ENCODE measurements at regions not wholly inside any gene's neighbourhood (a gene's known extent, or its start where the extent isn't known, plus 50 kb on each side); places are given as distances from the start of the nearest gene placed in this dataset.

DNA sequence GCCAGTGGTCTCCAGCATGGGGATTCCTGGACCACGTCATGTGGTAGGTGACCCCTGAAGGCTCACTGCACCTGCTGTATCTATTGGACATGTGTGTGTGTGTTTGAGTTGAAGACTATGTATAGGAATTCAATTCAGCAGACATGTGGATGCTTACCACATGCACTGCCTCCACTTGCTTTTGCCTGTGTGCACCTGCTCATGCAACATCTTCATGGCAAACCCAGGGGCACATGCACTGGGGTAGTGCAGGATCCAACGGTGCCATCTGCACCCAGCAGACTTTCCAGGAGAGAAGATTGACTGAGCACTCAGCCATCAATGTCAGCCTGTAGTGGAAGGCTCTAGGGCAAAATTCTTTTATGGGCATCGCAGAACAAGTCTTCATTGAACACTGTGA lies 299.4 kb downstream of the CDH26 start:
- Histone ChIP-seq H3K36me3 (peaks cover 10% of the 10 kb centered on the region), H3K27me3 (no peaks in the 10 kb centered on the region), H3K27ac (no peak overlapping the region), H3K9me3 (no peaks in the 10 kb centered on the region), H3K4me1 (ENCODE audit: control insufficient read depth in 1 of 2, insufficient read depth in 1 of 2, low read depth in 1 of 2, low read length in 1 of 2) (peaks cover 20 to 21% of the 10 kb centered on the region in 2 experiments), H3K4me3 (ENCODE audit: low read depth in 1 of 2, low read length in 1 of 2) (no peak overlapping the region)
- TF ChIP-seq, protein P1, sequence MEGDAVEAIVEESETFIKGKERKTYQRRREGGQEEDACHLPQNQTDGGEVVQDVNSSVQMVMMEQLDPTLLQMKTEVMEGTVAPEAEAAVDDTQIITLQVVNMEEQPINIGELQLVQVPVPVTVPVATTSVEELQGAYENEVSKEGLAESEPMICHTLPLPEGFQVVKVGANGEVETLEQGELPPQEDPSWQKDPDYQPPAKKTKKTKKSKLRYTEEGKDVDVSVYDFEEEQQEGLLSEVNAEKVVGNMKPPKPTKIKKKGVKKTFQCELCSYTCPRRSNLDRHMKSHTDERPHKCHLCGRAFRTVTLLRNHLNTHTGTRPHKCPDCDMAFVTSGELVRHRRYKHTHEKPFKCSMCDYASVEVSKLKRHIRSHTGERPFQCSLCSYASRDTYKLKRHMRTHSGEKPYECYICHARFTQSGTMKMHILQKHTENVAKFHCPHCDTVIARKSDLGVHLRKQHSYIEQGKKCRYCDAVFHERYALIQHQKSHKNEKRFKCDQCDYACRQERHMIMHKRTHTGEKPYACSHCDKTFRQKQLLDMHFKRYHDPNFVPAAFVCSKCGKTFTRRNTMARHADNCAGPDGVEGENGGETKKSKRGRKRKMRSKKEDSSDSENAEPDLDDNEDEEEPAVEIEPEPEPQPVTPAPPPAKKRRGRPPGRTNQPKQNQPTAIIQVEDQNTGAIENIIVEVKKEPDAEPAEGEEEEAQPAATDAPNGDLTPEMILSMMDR (IDR thresholded peaks at IDR 0.05), result no peak

DNA sequence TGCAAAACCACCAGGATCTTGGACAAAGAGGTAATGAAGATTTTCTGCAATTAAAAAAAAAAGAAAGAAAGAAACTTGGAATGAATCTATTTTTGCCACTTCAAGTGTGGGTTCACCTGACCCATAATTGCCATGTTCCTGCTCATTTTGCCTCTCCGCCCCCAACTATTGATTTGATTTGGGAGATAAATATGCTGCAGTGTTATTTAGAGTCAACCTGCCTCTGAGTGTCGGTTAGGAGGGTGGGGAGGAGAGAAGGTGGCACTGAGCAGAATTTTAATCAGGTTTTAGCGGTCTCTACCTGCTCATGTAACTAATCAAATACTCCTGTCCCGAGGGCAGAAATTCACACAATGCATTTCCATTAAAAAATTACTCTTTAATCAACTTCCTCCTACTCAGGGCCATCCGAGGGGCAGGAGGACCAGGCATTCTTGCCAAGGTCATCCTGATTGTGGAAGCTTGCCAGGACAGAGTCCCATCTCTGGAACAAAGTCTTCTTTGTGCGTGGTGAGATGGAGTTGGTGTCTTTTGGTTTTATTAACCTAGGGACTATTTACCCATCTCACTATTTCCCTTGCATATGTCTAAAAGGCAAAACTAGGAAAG lies 300.1 kb downstream of the CDH26 start:
- H3K27ac ChIP-seq, result no peak overlapping the region
- peaks cover 21 to 27% of the 10 kb centered on the region in 2 experiments for H3K4me1 ChIP-seq (ENCODE audit: control insufficient read depth in 1 of 2, insufficient read depth in 1 of 2, low read depth in 1 of 2, low read length in 1 of 2)
- no peaks in the 10 kb centered on the region for H3K27me3 ChIP-seq
- peaks cover 10% of the 10 kb centered on the region for H3K36me3 ChIP-seq
- no peaks in the 10 kb centered on the region for H3K9me3 ChIP-seq
- TF ChIP-seq, protein P1 (IDR thresholded peaks at IDR 0.05), result no peak
- no peak overlapping the region for H3K4me3 ChIP-seq (ENCODE audit: low read depth in 1 of 2, low read length in 1 of 2)

DNA sequence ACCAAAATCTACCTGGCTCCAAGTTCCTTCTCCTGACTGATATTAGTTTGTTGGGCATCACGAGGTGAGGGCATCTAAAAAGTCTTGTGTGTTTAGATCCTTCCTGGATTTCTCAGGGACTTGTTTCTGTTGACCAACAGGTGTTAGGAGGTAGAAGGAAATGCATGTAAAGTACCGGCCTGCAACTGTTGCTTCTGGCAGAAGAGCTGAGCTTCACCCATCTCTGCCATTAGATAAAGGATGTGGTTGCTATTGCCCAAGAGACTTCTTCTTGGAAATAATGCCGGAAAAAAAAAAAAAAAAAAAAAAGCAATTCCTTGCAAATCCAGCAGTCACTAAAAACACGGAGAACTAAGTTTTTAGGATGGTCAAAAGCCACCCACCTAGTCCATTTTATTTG lies 303.1 kb downstream of the CDH26 start:
- Histone ChIP-seq H3K36me3 (peaks cover 5% of the 10 kb centered on the region), H3K9me3 (no peaks in the 10 kb centered on the region), H3K27me3 (no peaks in the 10 kb centered on the region), H3K4me3 (ENCODE audit: low read depth in 1 of 2, low read length in 1 of 2) (no peak overlapping the region), H3K4me1 (ENCODE audit: control insufficient read depth in 1 of 2, insufficient read depth in 1 of 2, low read depth in 1 of 2, low read length in 1 of 2) (peaks cover 38 to 52% of the 10 kb centered on the region in 2 experiments), H3K27ac (peak overlapping the region; percentile 63)
- TF ChIP-seq, protein P1 (IDR thresholded peaks at IDR 0.05), result no peak

DNA sequence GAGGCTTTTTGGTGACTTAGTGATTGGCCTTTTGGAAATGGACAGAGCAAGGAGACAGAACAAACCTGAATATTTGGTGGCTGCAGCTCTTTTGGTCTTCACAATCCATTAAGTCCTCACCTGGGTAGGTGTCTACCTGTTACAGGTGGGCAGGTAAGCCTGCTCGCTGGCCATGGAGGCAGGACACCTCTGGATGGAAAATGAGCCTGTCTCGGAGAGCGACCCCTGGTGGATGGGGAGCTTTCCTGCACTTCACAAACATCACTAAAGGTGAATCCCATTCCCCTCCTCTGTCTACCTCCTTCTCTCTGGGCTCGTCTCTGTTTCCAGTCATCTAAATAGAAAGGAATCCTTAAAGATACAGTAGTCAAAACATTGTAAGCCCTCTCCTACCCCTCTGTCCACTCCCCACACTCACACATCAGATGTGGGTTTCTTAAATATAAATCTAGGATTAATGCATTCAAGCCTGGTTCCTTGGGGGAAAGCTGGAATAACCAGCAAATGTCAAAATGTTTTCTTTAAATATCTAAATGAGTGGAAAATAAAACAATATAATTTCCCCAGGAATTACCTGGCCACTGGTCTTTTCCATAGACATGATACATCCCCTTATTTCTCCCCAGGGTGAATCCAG lies 304.9 kb downstream of the CDH26 start:
- Histone ChIP-seq H3K27me3 (no peaks in the 10 kb centered on the region), H3K36me3 (no peaks in the 10 kb centered on the region), H3K4me1 (ENCODE audit: control insufficient read depth in 1 of 2, insufficient read depth in 1 of 2, low read depth in 1 of 2, low read length in 1 of 2) (peaks cover 46 to 60% of the 10 kb centered on the region in 2 experiments), H3K4me3 (ENCODE audit: low read depth in 1 of 2, low read length in 1 of 2) (no peak overlapping the region), H3K9me3 (no peaks in the 10 kb centered on the region), H3K27ac (no peak overlapping the region)
- TF ChIP-seq, protein P1 (IDR thresholded peaks at IDR 0.05), result peak; percentile 90

DNA sequence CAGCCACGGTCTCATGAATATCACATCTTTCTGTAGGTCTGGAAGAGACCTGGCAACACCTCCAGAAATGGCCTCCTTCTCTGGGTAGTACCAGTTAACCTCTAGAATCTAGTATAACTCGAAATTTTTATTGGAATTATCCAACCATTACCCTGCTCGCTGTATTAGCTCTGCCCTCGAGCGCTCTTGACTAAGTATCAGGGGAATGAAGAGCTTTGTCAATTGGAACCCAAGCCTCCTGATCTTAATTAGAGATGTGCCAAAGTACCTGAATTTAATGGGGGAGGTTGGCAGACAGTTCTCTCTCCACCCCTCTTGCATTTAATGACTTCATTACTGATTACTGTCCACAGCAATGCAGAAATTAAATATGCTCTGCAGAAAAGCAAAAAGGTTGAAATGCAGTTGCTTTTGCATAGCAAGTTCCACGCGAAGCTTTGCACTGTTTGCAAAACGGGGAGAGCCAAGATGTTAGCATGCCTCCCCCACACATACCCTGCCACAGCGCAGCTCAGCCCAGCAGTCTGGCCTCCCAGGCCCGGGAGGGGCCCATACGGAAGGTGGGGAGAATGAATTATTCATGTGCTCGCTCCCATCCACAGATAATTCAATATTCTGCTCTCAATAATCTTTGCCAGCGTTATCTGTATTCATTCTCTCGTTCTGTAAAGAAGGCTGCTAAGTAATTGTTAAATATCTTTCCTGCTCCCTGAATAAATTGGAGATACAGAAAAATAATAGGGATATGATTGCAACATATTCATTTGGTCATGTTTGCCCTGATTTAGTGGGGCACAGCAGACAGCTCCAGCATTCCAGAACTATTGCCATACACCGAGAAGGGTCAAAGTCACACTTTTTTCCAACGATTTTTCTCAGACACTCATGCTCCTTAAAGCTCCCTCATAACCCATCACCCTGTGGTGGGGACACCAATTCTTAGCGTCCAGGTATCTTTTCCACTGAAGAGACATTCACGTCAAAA lies 305.8 kb downstream of the CDH26 start:
- Histone ChIP-seq H3K4me1 (ENCODE audit: control insufficient read depth in 1 of 2, insufficient read depth in 1 of 2, low read depth in 1 of 2, low read length in 1 of 2) (peaks cover 46 to 60% of the 10 kb centered on the region in 2 experiments), H3K9me3 (no peaks in the 10 kb centered on the region), H3K36me3 (no peaks in the 10 kb centered on the region), H3K4me3 (ENCODE audit: low read depth in 1 of 2, low read length in 1 of 2) (no peak overlapping the region), H3K27ac (no peak overlapping the region), H3K27me3 (no peaks in the 10 kb centered on the region)
- TF ChIP-seq, protein P1 (IDR thresholded peaks at IDR 0.05), result no peak
